Fibroblast of peridontal ligament (primary cell): ENCODE measurements at regions not wholly inside any gene's neighbourhood (a gene's known extent, or its start where the extent isn't known, plus 50 kb on each side); places are given as distances from the start of the nearest gene placed in this dataset.

Experiments
- DNase-seq: peaks from one replicate; pipeline ENCODE4 v3.0.0-alpha.2; 2010; ENCODE audit errors: extremely low read depth

- DNase-seq: no peak
Observed at GRCh38 chr3:152718810-152719209, 116.1 kb upstream of the P2RY1 start.

GRCh38 chr3:152719264-152719663, 115.7 kb upstream of the P2RY1 start:
- peak; percentile 35 for DNase-seq

- no peak for DNase-seq
Observed at GRCh38 chr3:152720951-152721718, 113.8 kb upstream of the P2RY1 start.

- DNase-seq: no peak
Observed at GRCh38 chr3:152724270-152724669, 110.7 kb upstream of the P2RY1 start.

GRCh38 chr3:152728231-152728980, 106.5 kb upstream of the P2RY1 start:
- DNase-seq: peak; percentile 23

- no peak for DNase-seq
Observed at GRCh38 chr3:152729906-152730305, 105.0 kb upstream of the P2RY1 start.

GRCh38 chr3:152731511-152731910, 103.4 kb upstream of the P2RY1 start:
- no peak for DNase-seq

- no peak for DNase-seq
Observed at GRCh38 chr3:152733584-152734119, 101.3 kb upstream of the P2RY1 start.

- DNase-seq: peak; percentile 73
Observed at GRCh38 chr3:152737021-152737908, 97.7 kb upstream of the P2RY1 start.

- peak; percentile 62 for DNase-seq
Observed at GRCh38 chr3:152738656-152739055, 96.3 kb upstream of the P2RY1 start.

GRCh38 chr3:152742368-152743347, 92.3 kb upstream of the P2RY1 start:
- DNase-seq: peak; percentile 26

- DNase-seq: no peak
Observed at GRCh38 chr3:152745646-152746045, 89.3 kb upstream of the P2RY1 start.

- DNase-seq: no peak
Observed at GRCh38 chr3:152754303-152754702, 80.6 kb upstream of the P2RY1 start.

- DNase-seq: no peak
Observed at GRCh38 chr3:152756807-152757206, 78.1 kb upstream of the P2RY1 start.

GRCh38 chr3:152760024-152760563, 74.8 kb upstream of the P2RY1 start:
- DNase-seq: no peak

- no peak for DNase-seq
Observed at GRCh38 chr3:152760591-152760990, 74.3 kb upstream of the P2RY1 start.

GRCh38 chr3:152768478-152768877, 66.5 kb upstream of the P2RY1 start:
- DNase-seq: no peak

- no peak for DNase-seq
Observed at GRCh38 chr3:152769523-152769922, 65.4 kb upstream of the P2RY1 start.

- DNase-seq: no peak
Observed at GRCh38 chr3:152770296-152770695, 64.6 kb upstream of the P2RY1 start.

- DNase-seq: no peak
Observed at GRCh38 chr3:152771120-152771519, 63.8 kb upstream of the P2RY1 start.
